GM23338 (cell line): ENCODE measurements at regions not wholly inside any gene's neighbourhood (a gene's known extent, or its start where the extent isn't known, plus 50 kb on each side); places are given as distances from the start of the nearest gene placed in this dataset.
"Not testable (repeated sequence)": the region's sequence is repeated elsewhere in the genome, so short reads cannot be mapped to it uniquely, and the experiment has no call there.

Experiments used
- CREB1 ChIP-seq: fragments of 250-450 bp; sonication (Bioruptor Pico); IDR thresholded peaks from 2 replicates; pipeline ENCODE4 v1.5.0; 2020; ENCODE audit warnings: low read depth, mild to moderate bottlenecking, moderate library complexity
- EZH2 ChIP-seq: fragments of 200-600 bp; sonication (generic); IDR thresholded peaks from one replicate; pipeline ENCODE4 v1.8.0; 2017; ENCODE audit warnings: antibody characterized with exemption, mild to moderate bottlenecking, low read depth; ENCODE audit not compliant: unreplicated experiment
- EZH2phosphoT487 ChIP-seq: fragments of 200-600 bp; sonication (generic); IDR thresholded peaks from one replicate; pipeline ENCODE4 v1.8.1; 2018; ENCODE audit warnings: antibody characterized with exemption; ENCODE audit not compliant: unreplicated experiment
- JUNB ChIP-seq: IDR thresholded peaks from one replicate; pipeline ENCODE4 v1.6.1; 2016; ENCODE audit warnings: antibody characterized with exemption; ENCODE audit not compliant: unreplicated experiment
- POLR2AphosphoS5 ChIP-seq: IDR thresholded peaks from 2 replicates; pipeline ENCODE4 v1.6.1; 2016; ENCODE audit warnings: antibody characterized with exemption, low read depth
- ZNF114 ChIP-seq: fragments of 250-450 bp; sonication (Bioruptor Pico); IDR thresholded peaks from 2 replicates; pipeline ENCODE4 v1.5.0; 2020; ENCODE audit warnings: mild to moderate bottlenecking, moderate library complexity
- TF ChIP-seq, protein P1 (sequence below), 2 experiments: fragments of 200-600 bp in 1 of 2; sonication (generic) in 1 of 2; conservative IDR thresholded peaks; 2 replicates each; pipeline versions ENCODE4 v1.5.1 to v1.6.1; 2016 to 2017; ENCODE audit warnings: antibody characterized with exemption in 2 of 2, low read depth in 2 of 2, mild to moderate bottlenecking in 2 of 2, moderate library complexity in 1 of 2
- TF ChIP-seq, protein P2 (sequence below): fragments of 250-450 bp; sonication (Bioruptor Pico); IDR thresholded peaks from 2 replicates; pipeline ENCODE4 v1.5.0; 2020; ENCODE audit warnings: mild to moderate bottlenecking, moderate library complexity
- TF ChIP-seq, protein P3 (sequence below): IDR thresholded peaks from one replicate; pipeline ENCODE4 v1.6.1; 2018; ENCODE audit warnings: antibody characterized with exemption; ENCODE audit not compliant: unreplicated experiment

DNA sequence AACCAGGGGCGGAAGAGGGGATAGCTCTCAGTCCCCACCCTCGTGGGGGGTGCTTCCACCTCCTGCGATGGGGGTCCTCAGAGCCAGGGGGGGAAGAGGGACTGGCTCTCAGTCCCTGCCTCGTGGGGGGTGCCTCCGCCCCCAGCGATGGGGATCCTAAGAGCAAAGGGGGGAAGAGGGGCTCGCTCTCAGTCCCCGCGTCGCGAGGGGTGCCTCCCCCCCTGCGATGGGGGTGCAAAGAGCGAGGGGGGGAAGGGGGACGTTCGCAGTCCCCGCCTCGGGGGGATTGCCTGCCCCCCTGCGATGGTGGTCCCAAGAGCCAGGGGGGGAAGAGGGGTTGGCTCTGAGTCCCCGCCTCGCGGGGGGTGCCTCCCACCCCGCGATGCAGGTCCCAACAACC is 159.9 kb downstream of the ATP6V0E2 start:
- TF ChIP-seq, protein P1, sequence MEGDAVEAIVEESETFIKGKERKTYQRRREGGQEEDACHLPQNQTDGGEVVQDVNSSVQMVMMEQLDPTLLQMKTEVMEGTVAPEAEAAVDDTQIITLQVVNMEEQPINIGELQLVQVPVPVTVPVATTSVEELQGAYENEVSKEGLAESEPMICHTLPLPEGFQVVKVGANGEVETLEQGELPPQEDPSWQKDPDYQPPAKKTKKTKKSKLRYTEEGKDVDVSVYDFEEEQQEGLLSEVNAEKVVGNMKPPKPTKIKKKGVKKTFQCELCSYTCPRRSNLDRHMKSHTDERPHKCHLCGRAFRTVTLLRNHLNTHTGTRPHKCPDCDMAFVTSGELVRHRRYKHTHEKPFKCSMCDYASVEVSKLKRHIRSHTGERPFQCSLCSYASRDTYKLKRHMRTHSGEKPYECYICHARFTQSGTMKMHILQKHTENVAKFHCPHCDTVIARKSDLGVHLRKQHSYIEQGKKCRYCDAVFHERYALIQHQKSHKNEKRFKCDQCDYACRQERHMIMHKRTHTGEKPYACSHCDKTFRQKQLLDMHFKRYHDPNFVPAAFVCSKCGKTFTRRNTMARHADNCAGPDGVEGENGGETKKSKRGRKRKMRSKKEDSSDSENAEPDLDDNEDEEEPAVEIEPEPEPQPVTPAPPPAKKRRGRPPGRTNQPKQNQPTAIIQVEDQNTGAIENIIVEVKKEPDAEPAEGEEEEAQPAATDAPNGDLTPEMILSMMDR (conservative IDR thresholded peaks at IDR 0.05; ENCODE audit: low read depth in 2 of 2), result not testable (repeated sequence)
- not testable (repeated sequence) for TF ChIP-seq EZH2phosphoT487; EZH2; POLR2AphosphoS5; JUNB; ZNF114 (CRISPR knock-in tag); CREB1
- TF ChIP-seq, protein P2, sequence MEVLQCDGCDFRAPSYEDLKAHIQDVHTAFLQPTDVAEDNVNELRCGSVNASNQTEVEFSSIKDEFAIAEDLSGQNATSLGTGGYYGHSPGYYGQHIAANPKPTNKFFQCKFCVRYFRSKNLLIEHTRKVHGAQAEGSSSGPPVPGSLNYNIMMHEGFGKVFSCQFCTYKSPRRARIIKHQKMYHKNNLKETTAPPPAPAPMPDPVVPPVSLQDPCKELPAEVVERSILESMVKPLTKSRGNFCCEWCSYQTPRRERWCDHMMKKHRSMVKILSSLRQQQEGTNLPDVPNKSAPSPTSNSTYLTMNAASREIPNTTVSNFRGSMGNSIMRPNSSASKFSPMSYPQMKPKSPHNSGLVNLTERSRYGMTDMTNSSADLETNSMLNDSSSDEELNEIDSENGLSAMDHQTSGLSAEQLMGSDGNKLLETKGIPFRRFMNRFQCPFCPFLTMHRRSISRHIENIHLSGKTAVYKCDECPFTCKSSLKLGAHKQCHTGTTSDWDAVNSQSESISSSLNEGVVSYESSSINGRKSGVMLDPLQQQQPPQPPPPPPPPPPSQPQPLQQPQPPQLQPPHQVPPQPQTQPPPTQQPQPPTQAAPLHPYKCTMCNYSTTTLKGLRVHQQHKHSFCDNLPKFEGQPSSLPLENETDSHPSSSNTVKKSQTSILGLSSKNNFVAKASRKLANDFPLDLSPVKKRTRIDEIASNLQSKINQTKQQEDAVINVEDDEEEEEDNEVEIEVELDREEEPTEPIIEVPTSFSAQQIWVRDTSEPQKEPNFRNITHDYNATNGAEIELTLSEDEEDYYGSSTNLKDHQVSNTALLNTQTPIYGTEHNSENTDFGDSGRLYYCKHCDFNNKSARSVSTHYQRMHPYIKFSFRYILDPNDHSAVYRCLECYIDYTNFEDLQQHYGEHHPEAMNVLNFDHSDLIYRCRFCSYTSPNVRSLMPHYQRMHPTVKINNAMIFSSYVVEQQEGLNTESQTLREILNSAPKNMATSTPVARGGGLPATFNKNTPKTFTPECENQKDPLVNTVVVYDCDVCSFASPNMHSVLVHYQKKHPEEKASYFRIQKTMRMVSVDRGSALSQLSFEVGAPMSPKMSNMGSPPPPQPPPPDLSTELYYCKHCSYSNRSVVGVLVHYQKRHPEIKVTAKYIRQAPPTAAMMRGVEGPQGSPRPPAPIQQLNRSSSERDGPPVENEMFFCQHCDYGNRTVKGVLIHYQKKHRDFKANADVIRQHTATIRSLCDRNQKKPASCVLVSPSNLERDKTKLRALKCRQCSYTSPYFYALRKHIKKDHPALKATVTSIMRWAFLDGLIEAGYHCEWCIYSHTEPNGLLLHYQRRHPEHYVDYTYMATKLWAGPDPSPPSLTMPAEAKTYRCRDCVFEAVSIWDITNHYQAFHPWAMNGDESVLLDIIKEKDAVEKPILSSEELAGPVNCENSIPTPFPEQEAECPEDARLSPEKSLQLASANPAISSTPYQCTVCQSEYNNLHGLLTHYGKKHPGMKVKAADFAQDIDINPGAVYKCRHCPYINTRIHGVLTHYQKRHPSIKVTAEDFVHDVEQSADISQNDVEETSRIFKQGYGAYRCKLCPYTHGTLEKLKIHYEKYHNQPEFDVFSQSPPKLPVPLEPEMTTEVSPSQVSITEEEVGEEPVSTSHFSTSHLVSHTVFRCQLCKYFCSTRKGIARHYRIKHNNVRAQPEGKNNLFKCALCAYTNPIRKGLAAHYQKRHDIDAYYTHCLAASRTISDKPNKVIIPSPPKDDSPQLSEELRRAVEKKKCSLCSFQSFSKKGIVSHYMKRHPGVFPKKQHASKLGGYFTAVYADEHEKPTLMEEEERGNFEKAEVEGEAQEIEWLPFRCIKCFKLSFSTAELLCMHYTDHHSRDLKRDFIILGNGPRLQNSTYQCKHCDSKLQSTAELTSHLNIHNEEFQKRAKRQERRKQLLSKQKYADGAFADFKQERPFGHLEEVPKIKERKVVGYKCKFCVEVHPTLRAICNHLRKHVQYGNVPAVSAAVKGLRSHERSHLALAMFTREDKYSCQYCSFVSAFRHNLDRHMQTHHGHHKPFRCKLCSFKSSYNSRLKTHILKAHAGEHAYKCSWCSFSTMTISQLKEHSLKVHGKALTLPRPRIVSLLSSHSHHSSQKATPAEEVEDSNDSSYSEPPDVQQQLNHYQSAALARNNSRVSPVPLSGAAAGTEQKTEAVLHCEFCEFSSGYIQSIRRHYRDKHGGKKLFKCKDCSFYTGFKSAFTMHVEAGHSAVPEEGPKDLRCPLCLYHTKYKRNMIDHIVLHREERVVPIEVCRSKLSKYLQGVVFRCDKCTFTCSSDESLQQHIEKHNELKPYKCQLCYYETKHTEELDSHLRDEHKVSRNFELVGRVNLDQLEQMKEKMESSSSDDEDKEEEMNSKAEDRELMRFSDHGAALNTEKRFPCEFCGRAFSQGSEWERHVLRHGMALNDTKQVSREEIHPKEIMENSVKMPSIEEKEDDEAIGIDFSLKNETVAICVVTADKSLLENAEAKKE (CRISPR knock-in tag), result not testable (repeated sequence)
- TF ChIP-seq, protein P3, sequence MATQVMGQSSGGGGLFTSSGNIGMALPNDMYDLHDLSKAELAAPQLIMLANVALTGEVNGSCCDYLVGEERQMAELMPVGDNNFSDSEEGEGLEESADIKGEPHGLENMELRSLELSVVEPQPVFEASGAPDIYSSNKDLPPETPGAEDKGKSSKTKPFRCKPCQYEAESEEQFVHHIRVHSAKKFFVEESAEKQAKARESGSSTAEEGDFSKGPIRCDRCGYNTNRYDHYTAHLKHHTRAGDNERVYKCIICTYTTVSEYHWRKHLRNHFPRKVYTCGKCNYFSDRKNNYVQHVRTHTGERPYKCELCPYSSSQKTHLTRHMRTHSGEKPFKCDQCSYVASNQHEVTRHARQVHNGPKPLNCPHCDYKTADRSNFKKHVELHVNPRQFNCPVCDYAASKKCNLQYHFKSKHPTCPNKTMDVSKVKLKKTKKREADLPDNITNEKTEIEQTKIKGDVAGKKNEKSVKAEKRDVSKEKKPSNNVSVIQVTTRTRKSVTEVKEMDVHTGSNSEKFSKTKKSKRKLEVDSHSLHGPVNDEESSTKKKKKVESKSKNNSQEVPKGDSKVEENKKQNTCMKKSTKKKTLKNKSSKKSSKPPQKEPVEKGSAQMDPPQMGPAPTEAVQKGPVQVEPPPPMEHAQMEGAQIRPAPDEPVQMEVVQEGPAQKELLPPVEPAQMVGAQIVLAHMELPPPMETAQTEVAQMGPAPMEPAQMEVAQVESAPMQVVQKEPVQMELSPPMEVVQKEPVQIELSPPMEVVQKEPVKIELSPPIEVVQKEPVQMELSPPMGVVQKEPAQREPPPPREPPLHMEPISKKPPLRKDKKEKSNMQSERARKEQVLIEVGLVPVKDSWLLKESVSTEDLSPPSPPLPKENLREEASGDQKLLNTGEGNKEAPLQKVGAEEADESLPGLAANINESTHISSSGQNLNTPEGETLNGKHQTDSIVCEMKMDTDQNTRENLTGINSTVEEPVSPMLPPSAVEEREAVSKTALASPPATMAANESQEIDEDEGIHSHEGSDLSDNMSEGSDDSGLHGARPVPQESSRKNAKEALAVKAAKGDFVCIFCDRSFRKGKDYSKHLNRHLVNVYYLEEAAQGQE, result not testable (repeated sequence)
